ENCODE measurements at regions not wholly inside any gene's neighbourhood (a gene's known extent, or its start where the extent isn't known, plus 50 kb on each side); places are given as distances from the start of the nearest gene placed in this dataset.

DNA sequence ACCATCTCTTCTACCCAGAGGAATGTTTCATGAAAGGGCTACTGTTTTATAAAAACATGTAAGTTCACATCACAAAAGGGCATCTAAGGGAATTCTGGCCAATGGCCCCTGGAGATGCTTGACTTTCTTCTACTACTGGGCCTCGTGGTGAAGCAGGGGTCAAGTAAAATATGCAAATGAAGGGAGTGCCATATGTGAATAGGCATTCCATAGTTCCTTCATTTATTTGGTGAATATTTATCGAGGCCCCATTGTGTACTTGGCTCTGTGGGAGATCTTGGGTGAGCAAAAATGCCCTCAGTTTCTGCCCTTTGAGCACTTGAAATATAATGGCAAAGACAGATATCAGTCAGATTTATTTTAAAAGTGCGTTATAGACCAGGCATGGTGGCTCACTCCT lies 101.3 kb upstream of the CACNA2D3 start:
- TF ChIP-seq, protein P1, sequence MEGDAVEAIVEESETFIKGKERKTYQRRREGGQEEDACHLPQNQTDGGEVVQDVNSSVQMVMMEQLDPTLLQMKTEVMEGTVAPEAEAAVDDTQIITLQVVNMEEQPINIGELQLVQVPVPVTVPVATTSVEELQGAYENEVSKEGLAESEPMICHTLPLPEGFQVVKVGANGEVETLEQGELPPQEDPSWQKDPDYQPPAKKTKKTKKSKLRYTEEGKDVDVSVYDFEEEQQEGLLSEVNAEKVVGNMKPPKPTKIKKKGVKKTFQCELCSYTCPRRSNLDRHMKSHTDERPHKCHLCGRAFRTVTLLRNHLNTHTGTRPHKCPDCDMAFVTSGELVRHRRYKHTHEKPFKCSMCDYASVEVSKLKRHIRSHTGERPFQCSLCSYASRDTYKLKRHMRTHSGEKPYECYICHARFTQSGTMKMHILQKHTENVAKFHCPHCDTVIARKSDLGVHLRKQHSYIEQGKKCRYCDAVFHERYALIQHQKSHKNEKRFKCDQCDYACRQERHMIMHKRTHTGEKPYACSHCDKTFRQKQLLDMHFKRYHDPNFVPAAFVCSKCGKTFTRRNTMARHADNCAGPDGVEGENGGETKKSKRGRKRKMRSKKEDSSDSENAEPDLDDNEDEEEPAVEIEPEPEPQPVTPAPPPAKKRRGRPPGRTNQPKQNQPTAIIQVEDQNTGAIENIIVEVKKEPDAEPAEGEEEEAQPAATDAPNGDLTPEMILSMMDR (IDR thresholded peaks at IDR 0.05; ENCODE audit: low read depth, low read length, missing control alignments): no peak
- Histone ChIP-seq H3K4me3 (ENCODE audit: low read depth, low read length) (no peak overlapping the region), H3K36me3 (replicated peaks) (no peaks in the 10 kb centered on the region), H3K27ac (no peak overlapping the region), H3K27me3 (replicated peaks) (no peaks in the 10 kb centered on the region)
- DNase-seq: no peak
- in situ Hi-C loops (cut with HindIII; ENCODE audit: low pct_ligation_motif_present, low sequenced_read_pairs): no loop called here

DNA sequence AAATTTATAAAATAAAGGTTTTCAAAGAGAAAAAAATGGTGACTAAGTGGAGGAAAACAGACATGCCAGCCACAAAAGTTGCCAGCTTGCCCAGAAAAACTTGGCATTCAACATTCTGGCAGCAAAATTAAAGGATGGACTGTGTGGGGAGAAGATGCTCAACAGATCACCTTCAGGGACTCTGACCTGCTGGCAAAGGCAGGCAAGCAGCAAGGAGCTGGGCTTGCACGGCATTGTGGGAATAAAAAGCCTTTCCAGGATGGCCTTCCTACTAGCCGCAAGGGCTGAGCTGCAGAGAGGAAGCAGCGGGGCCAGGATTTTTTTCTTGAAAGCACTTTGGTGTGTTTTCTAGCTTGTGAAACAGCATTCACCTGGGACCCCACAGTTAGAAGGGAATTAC lies 101.9 kb upstream of the CACNA2D3 start:
- H3K36me3 ChIP-seq (replicated peaks): no peaks in the 10 kb centered on the region
- H3K27ac ChIP-seq: no peak overlapping the region
- no peak for DNase-seq
- TF ChIP-seq, protein P1 (IDR thresholded peaks at IDR 0.05; ENCODE audit: low read depth, low read length, missing control alignments): no peak
- no peak overlapping the region for H3K4me3 ChIP-seq (ENCODE audit: low read depth, low read length)
- no peaks in the 10 kb centered on the region for H3K27me3 ChIP-seq (replicated peaks)
- in situ Hi-C loops (cut with HindIII; ENCODE audit: low pct_ligation_motif_present, low sequenced_read_pairs): no loop called here

DNA sequence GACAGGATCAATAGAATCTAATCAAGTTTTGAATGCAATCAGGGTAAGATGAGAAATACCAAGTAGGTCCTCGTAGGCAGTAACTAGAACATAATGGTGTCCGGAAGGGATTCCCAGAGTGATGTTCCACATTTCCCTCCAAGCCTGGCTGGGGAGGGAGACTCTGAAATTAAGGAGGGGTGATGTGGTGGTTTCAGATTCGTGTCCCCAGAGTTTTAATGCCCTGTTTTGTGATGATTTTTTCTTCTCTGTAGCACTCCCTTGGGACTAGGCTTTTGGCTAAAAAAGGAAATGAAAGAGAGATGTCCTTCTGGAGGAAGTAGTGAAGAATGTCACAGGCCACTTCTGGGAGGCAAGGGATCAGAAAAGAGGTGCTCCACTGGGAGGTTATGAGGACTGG lies 108.3 kb upstream of the CACNA2D3 start:
- H3K36me3 ChIP-seq (replicated peaks): no peaks in the 10 kb centered on the region
- no peak for DNase-seq
- in situ Hi-C loops (cut with HindIII; ENCODE audit: low pct_ligation_motif_present, low sequenced_read_pairs): no loop called here
- no peaks in the 10 kb centered on the region for H3K27me3 ChIP-seq (replicated peaks)
- TF ChIP-seq, protein P1 (IDR thresholded peaks at IDR 0.05; ENCODE audit: low read depth, low read length, missing control alignments): no peak
- H3K27ac ChIP-seq: no peak overlapping the region
- H3K4me3 ChIP-seq (ENCODE audit: low read depth, low read length): no peak overlapping the region

DNA sequence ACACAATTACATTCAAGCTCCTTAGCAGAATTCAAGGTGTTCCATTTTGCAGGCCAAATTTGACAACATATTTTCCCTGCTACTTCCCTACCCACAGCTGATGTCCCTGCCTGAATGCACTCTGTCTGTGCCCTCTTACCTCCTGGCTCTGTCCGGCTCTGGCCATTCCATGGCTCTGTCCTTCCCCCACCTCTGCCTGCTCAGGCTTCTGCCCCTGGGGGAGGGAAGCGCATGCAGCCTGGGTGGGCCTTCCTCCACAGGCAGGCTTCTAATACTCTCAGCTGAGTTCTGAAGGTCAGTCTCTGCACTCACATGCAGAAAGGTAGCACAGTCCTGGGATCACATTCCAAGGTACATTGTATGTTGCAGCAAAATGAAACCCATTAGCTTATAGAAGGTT lies 113.6 kb upstream of the CACNA2D3 start:
- H3K4me3 ChIP-seq (ENCODE audit: low read depth, low read length): no peak overlapping the region
- no peaks in the 10 kb centered on the region for H3K27me3 ChIP-seq (replicated peaks)
- H3K27ac ChIP-seq: no peak overlapping the region
- TF ChIP-seq, protein P1 (IDR thresholded peaks at IDR 0.05; ENCODE audit: low read depth, low read length, missing control alignments): no peak
- no peak for DNase-seq
- no peaks in the 10 kb centered on the region for H3K36me3 ChIP-seq (replicated peaks)
- in situ Hi-C loops (cut with HindIII; ENCODE audit: low pct_ligation_motif_present, low sequenced_read_pairs): no loop called here

DNA sequence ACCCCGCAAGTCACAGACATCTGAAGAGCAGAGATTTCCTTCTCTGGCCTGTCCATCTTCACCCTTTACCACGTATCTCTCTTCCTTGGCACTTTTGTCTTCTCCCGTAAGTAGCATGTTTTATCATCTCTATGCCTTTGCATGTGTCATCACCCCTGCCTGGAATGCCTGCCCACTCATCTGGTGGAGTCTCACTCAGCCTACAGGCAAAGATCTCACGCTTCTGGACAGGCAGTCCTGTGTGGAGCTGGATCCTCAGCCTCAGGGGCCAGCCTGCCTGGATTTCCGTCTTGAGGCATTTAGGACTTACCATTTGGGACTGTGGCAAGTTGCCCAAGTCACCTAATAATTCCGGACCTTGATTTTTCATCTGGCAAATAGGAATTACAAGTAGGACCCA lies 114.3 kb upstream of the CACNA2D3 start:
- Histone ChIP-seq H3K27me3 (replicated peaks) (no peaks in the 10 kb centered on the region), H3K27ac (no peak overlapping the region), H3K4me3 (ENCODE audit: low read depth, low read length) (no peak overlapping the region), H3K36me3 (replicated peaks) (no peaks in the 10 kb centered on the region)
- in situ Hi-C loops (cut with HindIII; ENCODE audit: low pct_ligation_motif_present, low sequenced_read_pairs): no loop called here
- TF ChIP-seq, protein P1 (IDR thresholded peaks at IDR 0.05; ENCODE audit: low read depth, low read length, missing control alignments): no peak
- DNase-seq: no peak

DNA sequence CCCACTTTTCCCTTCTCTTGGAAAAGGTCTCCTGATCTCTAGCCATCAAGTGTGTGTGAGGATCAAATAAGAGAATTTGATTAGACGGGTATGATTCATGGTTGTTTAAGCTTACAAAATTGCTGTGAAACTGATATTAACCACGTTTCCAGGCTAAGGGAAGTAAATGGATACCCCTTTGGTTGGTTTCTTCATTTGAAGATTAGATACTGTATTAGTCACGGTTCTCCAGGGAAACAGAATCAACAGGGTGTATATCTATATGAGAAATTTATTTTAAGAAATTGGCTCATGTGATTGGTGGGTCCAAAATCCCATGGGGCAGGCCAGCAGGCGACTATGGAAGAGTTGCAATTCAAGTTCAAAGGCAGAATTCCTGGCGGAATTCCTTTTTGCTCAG lies 112.7 kb upstream of the SELENOK start:
- TF ChIP-seq, protein P1 (IDR thresholded peaks at IDR 0.05; ENCODE audit: low read depth, low read length, missing control alignments): no peak
- H3K36me3 ChIP-seq (replicated peaks): no peaks in the 10 kb centered on the region
- DNase-seq: no peak
- H3K4me3 ChIP-seq (ENCODE audit: low read depth, low read length): no peak overlapping the region
- in situ Hi-C loops (cut with HindIII; ENCODE audit: low pct_ligation_motif_present, low sequenced_read_pairs): no loop called here
- H3K27me3 ChIP-seq (replicated peaks): no peaks in the 10 kb centered on the region
- no peak overlapping the region for H3K27ac ChIP-seq

Measured in brain microvascular endothelial cell (primary cell).